Liver (tissue), 3 donors: ENCODE measurements at regions not wholly inside any gene's neighbourhood (a gene's known extent, or its start where the extent isn't known, plus 50 kb on each side); places are given as distances from the start of the nearest gene placed in this dataset.

Experiments
- CTCF ChIP-seq: fragments of 150-350 bp; IDR thresholded peaks from 2 replicates; pipeline ENCODE4 v1.5.1; 2017; ENCODE audit warnings: improper control_type of control experiment, low read depth, low read length; ENCODE audit not compliant: missing input control
- GABPA ChIP-seq, 2 donors: IDR thresholded peaks in 1 of 2; conservative IDR thresholded peaks in 1 of 2; 2 replicates each; pipeline ENCODE4 v1.6.1; 2016; ENCODE audit warnings: antibody characterized with exemption in 2 of 2, mild to moderate bottlenecking in 1 of 2, moderate library complexity in 1 of 2
- JUND ChIP-seq, 2 donors: IDR thresholded peaks; 2 replicates each; pipeline ENCODE4 v1.6.1; 2016; ENCODE audit warnings: antibody characterized with exemption in 2 of 2
- MAX ChIP-seq: IDR thresholded peaks from 2 replicates; pipeline ENCODE4 v1.6.1; 2016; ENCODE audit warnings: antibody characterized with exemption
- RAD21 ChIP-seq, 2 donors: IDR thresholded peaks; 2 replicates each; pipeline ENCODE4 v1.6.1; 2016; ENCODE audit warnings: antibody characterized with exemption in 2 of 2, mild to moderate bottlenecking in 2 of 2
- REST ChIP-seq: IDR thresholded peaks from 2 replicates; pipeline ENCODE4 v1.6.1; 2016; ENCODE audit warnings: antibody characterized with exemption, mild to moderate bottlenecking
- RXRA ChIP-seq, 2 donors: IDR thresholded peaks; 2 replicates each; pipeline ENCODE4 v1.6.1; 2017 to 2018; ENCODE audit warnings: antibody characterized with exemption in 2 of 2, mild to moderate bottlenecking in 1 of 2
- SP1 ChIP-seq: IDR thresholded peaks from 2 replicates; pipeline ENCODE4 v1.6.1; 2018; ENCODE audit warnings: antibody characterized with exemption, mild to moderate bottlenecking
- TAF1 ChIP-seq: conservative IDR thresholded peaks from 2 replicates; pipeline ENCODE4 v1.6.1; 2016; ENCODE audit warnings: antibody characterized with exemption, mild to moderate bottlenecking
- YY1 ChIP-seq: IDR thresholded peaks from 2 replicates; pipeline ENCODE4 v1.6.1; 2016; ENCODE audit warnings: antibody characterized with exemption, mild to moderate bottlenecking
- ZBTB33 ChIP-seq: IDR thresholded peaks from 2 replicates; pipeline ENCODE4 v1.6.1; 2016; ENCODE audit warnings: antibody characterized with exemption
- donor health status: healthy.
- donor health status: healthy.

- TF ChIP-seq REST (no peak), RXRA (IDR thresholded peaks at IDR 0.05) (no peak), CTCF (no peak), ZBTB33 (no peak), YY1 (no peak), MAX (no peak), SP1 (no peak), JUND (IDR thresholded peaks at IDR 0.05) (no peak), GABPA (IDR thresholded peaks at IDR 0.05 in 1 of 2, conservative IDR thresholded peaks at IDR 0.05 in 1 of 2) (no peak), RAD21 (IDR thresholded peaks at IDR 0.05) (no peak), TAF1 (no peak)
Measured at GRCh38 chr6:166750108-166750793, 123.2 kb upstream of the RPS6KA2 start.
